ENCODE measurements at regions not wholly inside any gene's neighbourhood (a gene's known extent, or its start where the extent isn't known, plus 50 kb on each side); places are given as distances from the start of the nearest gene placed in this dataset.
"Not testable (repeated sequence)": the region's sequence is repeated elsewhere in the genome, so short reads cannot be mapped to it uniquely, and the experiment has no call there.

GRCh38 chr10:114872519-114873087, 51.0 kb downstream of the FHIP2A start:
- DNase-seq (ENCODE audit: low read depth), result no peak

- no peak for DNase-seq (ENCODE audit: low read depth)
These were observed 53.3 kb downstream of the FHIP2A start for GRCh38 chr10:114874827-114875411.

GRCh38 chr10:114875590-114876081, 54.1 kb downstream of the FHIP2A start:
- not testable (repeated sequence) for DNase-seq (ENCODE audit: low read depth)

GRCh38 chr10:114876169-114876568, 54.6 kb downstream of the FHIP2A start:
- no peak for DNase-seq (ENCODE audit: low read depth)

GRCh38 chr10:114876602-114877300, 55.2 kb downstream of the FHIP2A start:
- peak; percentile 66 for DNase-seq (ENCODE audit: low read depth)

- no peak for DNase-seq (ENCODE audit: low read depth)
These were observed 55.7 kb downstream of the FHIP2A start for GRCh38 chr10:114877301-114877644.

- no peak for DNase-seq (ENCODE audit: low read depth)
These were observed 57.5 kb downstream of the FHIP2A start for GRCh38 chr10:114879093-114879492.

- DNase-seq (ENCODE audit: low read depth), result peak; percentile 36
These were observed 58.1 kb downstream of the FHIP2A start for GRCh38 chr10:114879541-114880158.

- DNase-seq (ENCODE audit: low read depth), result no peak
These were observed 56.6 kb upstream of the TRUB1 start for GRCh38 chr10:114881417-114881816.

GRCh38 chr10:114881901-114882300, 56.1 kb upstream of the TRUB1 start:
- DNase-seq (ENCODE audit: low read depth), result no peak

GRCh38 chr10:114885443-114885842, 52.6 kb upstream of the TRUB1 start:
- no peak for DNase-seq (ENCODE audit: low read depth)
